Neural crest cell (in vitro differentiated cells): ENCODE measurements at regions not wholly inside any gene's neighbourhood (a gene's known extent, or its start where the extent isn't known, plus 50 kb on each side); places are given as distances from the start of the nearest gene placed in this dataset.
A peak's percentile ranks its signal among the peaks of the same experiment; 100 is the strongest.

Source experiments
- DNase-seq: peaks from one replicate; pipeline ENCODE4 v3.0.0; 2021; ENCODE audit warnings: low read depth, mixed read lengths, low spot score
- H3K27ac Mint-ChIP-seq: one replicate; pipeline ENCODE4 v1.8.0; 2021; ENCODE audit warnings: mild to moderate bottlenecking, mixed read lengths; ENCODE audit not compliant: unreplicated experiment
- H3K27me3 Mint-ChIP-seq: 2 replicates; pipeline ENCODE4 v1.8.0; 2021; ENCODE audit warnings: low read depth, mild to moderate bottlenecking, mixed read lengths
- H3K36me3 Mint-ChIP-seq: 2 replicates; pipeline ENCODE4 v1.8.0; 2021; ENCODE audit warnings: low read depth, mild to moderate bottlenecking, mixed read lengths
- H3K4me1 Mint-ChIP-seq: 2 replicates; pipeline ENCODE4 v1.8.0; 2021; ENCODE audit warnings: mixed read lengths
- H3K4me3 Mint-ChIP-seq: one replicate; pipeline ENCODE4 v1.8.0; 2021; ENCODE audit warnings: mild to moderate bottlenecking, mixed read lengths
- H3K9me3 Mint-ChIP-seq: 2 replicates; pipeline ENCODE4 v1.8.0; 2021; ENCODE audit warnings: mixed read lengths
- CTCF ChIP-seq: fragments of 200-600 bp; sonication (generic); conservative IDR thresholded peaks from 2 replicates; pipeline ENCODE4 v1.5.0; 2021; ENCODE audit warnings: antibody characterized with exemption, mild to moderate bottlenecking

GRCh38 chr2:129883121-129883520 is 96.3 kb upstream of the RAB6C start:
- peaks cover 3% of the 10 kb centered on the region for H3K4me1 Mint-ChIP-seq
- H3K36me3 Mint-ChIP-seq: no peaks in the 10 kb centered on the region
- DNase-seq: no peak
- no peak for TF ChIP-seq CTCF
- no peak overlapping the region for H3K27ac Mint-ChIP-seq
- H3K9me3 Mint-ChIP-seq: no peaks in the 10 kb centered on the region
- H3K27me3 Mint-ChIP-seq: no peaks in the 10 kb centered on the region
- H3K4me3 Mint-ChIP-seq: no peak overlapping the region

- no peak overlapping the region for H3K27ac Mint-ChIP-seq
- H3K9me3 Mint-ChIP-seq: no peaks in the 10 kb centered on the region
- H3K4me1 Mint-ChIP-seq: peaks cover 7% of the 10 kb centered on the region
- DNase-seq: no peak
- H3K36me3 Mint-ChIP-seq: no peaks in the 10 kb centered on the region
- H3K4me3 Mint-ChIP-seq: no peak overlapping the region
- no peaks in the 10 kb centered on the region for H3K27me3 Mint-ChIP-seq
- TF ChIP-seq CTCF: no peak
Observed at GRCh38 chr2:129884221-129884786, 95.2 kb upstream of the RAB6C start.

GRCh38 chr2:129885735-129886134 is 93.7 kb upstream of the RAB6C start:
- TF ChIP-seq CTCF: peak; percentile 37
- no peak overlapping the region for H3K4me3 Mint-ChIP-seq
- H3K36me3 Mint-ChIP-seq: no peaks in the 10 kb centered on the region
- H3K9me3 Mint-ChIP-seq: no peaks in the 10 kb centered on the region
- H3K4me1 Mint-ChIP-seq: peaks cover 7% of the 10 kb centered on the region
- no peak for DNase-seq
- H3K27me3 Mint-ChIP-seq: peaks cover 1% of the 10 kb centered on the region
- no peak overlapping the region for H3K27ac Mint-ChIP-seq

GRCh38 chr2:129887688-129888266 is 91.7 kb upstream of the RAB6C start:
- DNase-seq: no peak
- no peak overlapping the region for H3K4me3 Mint-ChIP-seq
- H3K9me3 Mint-ChIP-seq: no peaks in the 10 kb centered on the region
- no peak overlapping the region for H3K27ac Mint-ChIP-seq
- H3K27me3 Mint-ChIP-seq: peaks cover 2% of the 10 kb centered on the region
- peaks cover 7% of the 10 kb centered on the region for H3K4me1 Mint-ChIP-seq
- TF ChIP-seq CTCF: no peak
- no peaks in the 10 kb centered on the region for H3K36me3 Mint-ChIP-seq

- H3K4me1 Mint-ChIP-seq: peaks cover 7% of the 10 kb centered on the region
- TF ChIP-seq CTCF: no peak
- peaks cover 2% of the 10 kb centered on the region for H3K27me3 Mint-ChIP-seq
- H3K36me3 Mint-ChIP-seq: no peaks in the 10 kb centered on the region
- DNase-seq: no peak
- no peak overlapping the region for H3K27ac Mint-ChIP-seq
- no peak overlapping the region for H3K4me3 Mint-ChIP-seq
- H3K9me3 Mint-ChIP-seq: no peaks in the 10 kb centered on the region
Observed at GRCh38 chr2:129888461-129888860, 91.0 kb upstream of the RAB6C start.
